ENCODE measurements at regions not wholly inside any gene's neighbourhood (a gene's known extent, or its start where the extent isn't known, plus 50 kb on each side); places are given as distances from the start of the nearest gene placed in this dataset.

DNA sequence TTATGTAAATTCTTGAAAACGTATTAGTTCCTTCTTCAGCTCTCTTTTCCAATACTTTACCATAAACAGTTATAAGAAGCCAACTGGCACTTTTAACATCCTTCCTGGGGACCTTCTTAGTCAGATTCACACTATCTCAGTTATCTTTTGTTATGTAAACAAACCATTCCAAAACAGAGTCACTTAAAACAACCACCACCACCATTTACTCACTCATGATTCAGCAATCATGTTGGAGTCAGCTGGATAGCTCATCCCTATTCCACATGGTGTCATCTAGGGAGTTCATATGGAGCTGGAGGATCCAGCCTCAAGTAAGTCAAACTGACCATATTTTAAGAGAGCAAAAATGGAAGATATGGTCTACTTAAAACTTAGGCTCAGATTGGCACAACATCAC lies 240.3 kb upstream of the IRX3 start:
- TF ChIP-seq, protein P1, sequence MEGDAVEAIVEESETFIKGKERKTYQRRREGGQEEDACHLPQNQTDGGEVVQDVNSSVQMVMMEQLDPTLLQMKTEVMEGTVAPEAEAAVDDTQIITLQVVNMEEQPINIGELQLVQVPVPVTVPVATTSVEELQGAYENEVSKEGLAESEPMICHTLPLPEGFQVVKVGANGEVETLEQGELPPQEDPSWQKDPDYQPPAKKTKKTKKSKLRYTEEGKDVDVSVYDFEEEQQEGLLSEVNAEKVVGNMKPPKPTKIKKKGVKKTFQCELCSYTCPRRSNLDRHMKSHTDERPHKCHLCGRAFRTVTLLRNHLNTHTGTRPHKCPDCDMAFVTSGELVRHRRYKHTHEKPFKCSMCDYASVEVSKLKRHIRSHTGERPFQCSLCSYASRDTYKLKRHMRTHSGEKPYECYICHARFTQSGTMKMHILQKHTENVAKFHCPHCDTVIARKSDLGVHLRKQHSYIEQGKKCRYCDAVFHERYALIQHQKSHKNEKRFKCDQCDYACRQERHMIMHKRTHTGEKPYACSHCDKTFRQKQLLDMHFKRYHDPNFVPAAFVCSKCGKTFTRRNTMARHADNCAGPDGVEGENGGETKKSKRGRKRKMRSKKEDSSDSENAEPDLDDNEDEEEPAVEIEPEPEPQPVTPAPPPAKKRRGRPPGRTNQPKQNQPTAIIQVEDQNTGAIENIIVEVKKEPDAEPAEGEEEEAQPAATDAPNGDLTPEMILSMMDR (conservative IDR thresholded peaks at IDR 0.05 in 1 of 2, IDR thresholded peaks at IDR 0.05 in 1 of 2; ENCODE audit: extremely low read depth in 1 of 2, insufficient read depth in 1 of 2, low read depth in 1 of 2, low read length in 2 of 2), result no peak
- TF ChIP-seq EZH2 (IDR thresholded peaks at IDR 0.05; ENCODE audit: borderline replicate concordance, low read length), result no peak
